Endothelial cell of umbilical vein (primary cell): ENCODE measurements at regions not wholly inside any gene's neighbourhood (a gene's known extent, or its start where the extent isn't known, plus 50 kb on each side); places are given as distances from the start of the nearest gene placed in this dataset.

Experiments
- BruUV-seq: library from RNA; stranded (reverse); fragments of 400-500 nt; replicated peaks from 2 replicates; lab custom pipeline; 2021; lab: Mats Ljungman, UMichigan
- CTCF ChIA-PET: fragments of 300-600, 350-600 bp; sonication (Branson Sonifier 250); formaldehyde crosslinking; loops from one replicate; lab custom pipeline; 2021; ENCODE audit warnings: antibody characterized with exemption, inconsistent platforms; lab: Charles Lee
- POLR2A ChIA-PET: fragments of 300-600, 350-600 bp; sonication (Branson Sonifier 250); formaldehyde crosslinking; loops from one replicate; lab custom pipeline; 2021; ENCODE audit warnings: antibody characterized with exemption, inconsistent platforms; lab: Charles Lee
- DNase-seq: peaks from one replicate; pipeline ENCODE4 v3.0.0-alpha.2; 2011; ENCODE audit warnings: low read depth, low spot score
- FAIRE-seq: peaks from 2 replicates; lab custom pipeline; 2011; peaks lifted over from hg19 to GRCh38; lab: Jason Lieb, UNC
- H2AFZ ChIP-seq: 2 replicates; pipeline ENCODE4 v1.6.0; 2012; ENCODE audit warnings: low read depth, low read length, control low read depth, inconsistent platforms
- H3K27ac ChIP-seq: 2 replicates; pipeline ENCODE4 v1.5.1; 2011; ENCODE audit warnings: low read depth, mild to moderate bottlenecking, control low read depth, low read length, moderate library complexity; ENCODE audit not compliant: insufficient read depth
- H3K27me3 ChIP-seq, 2 experiments: 2 replicates each; pipeline versions ENCODE4 v1.6.0 to v1.6.1; 2011; ENCODE audit warnings: low read length in 2 of 2, mixed read lengths in 1 of 2; ENCODE audit not compliant: control insufficient read depth in 2 of 2, insufficient read depth in 2 of 2
- H3K36me3 ChIP-seq, 2 experiments: 2 replicates in 1 of 2; 3 replicates in 1 of 2; pipeline ENCODE4 v1.5.1; 2011; ENCODE audit warnings: low read length in 2 of 2, mild to moderate bottlenecking in 1 of 2, moderate library complexity in 1 of 2; ENCODE audit not compliant: control insufficient read depth in 2 of 2, insufficient read depth in 2 of 2; ENCODE audit errors: extremely low read depth in 1 of 2
- H3K4me1 ChIP-seq: 3 replicates; pipeline ENCODE4 v1.5.1; 2011; ENCODE audit warnings: mild to moderate bottlenecking, low read length; ENCODE audit not compliant: control insufficient read depth, insufficient read depth; ENCODE audit errors: extremely low read depth
- H3K4me2 ChIP-seq: 2 replicates; pipeline ENCODE4 v1.6.1; 2011; ENCODE audit warnings: low read length, control low read depth, mixed read lengths; ENCODE audit not compliant: insufficient read depth
- H3K4me3 ChIP-seq, 3 experiments: fragments of 200-600 bp in 1 of 3; sonication (generic), shearing (Covaris generic) in 1 of 3; replicated peaks in 1 of 3; 2 replicates each; pipeline ENCODE4 v1.5.1; 2011 to 2016; ENCODE audit warnings: control low read depth in 3 of 3, low read length in 3 of 3, mild to moderate bottlenecking in 2 of 3, inconsistent platforms in 1 of 3, low read depth in 1 of 3, moderate library complexity in 1 of 3; ENCODE audit not compliant: insufficient read depth in 1 of 3
- H3K79me2 ChIP-seq: 2 replicates; pipeline ENCODE4 v1.6.0; 2012; ENCODE audit warnings: low read length, inconsistent platforms; ENCODE audit not compliant: control insufficient read depth, insufficient read depth
- H3K9ac ChIP-seq: replicated peaks from 2 replicates; pipeline ENCODE3; 2011; ENCODE audit warnings: low read length, control low read depth; ENCODE audit not compliant: insufficient read depth; ENCODE audit errors: extremely low read depth
- H3K9me1 ChIP-seq: replicated peaks from 3 replicates; pipeline ENCODE4 v1.6.0; 2011; ENCODE audit warnings: mild to moderate bottlenecking, low read length; ENCODE audit not compliant: control insufficient read depth, insufficient read depth; ENCODE audit errors: extremely low read depth
- H3K9me3 ChIP-seq: replicated peaks from 2 replicates; pipeline ENCODE4 v1.5.1; 2012; ENCODE audit warnings: low read length, inconsistent platforms; ENCODE audit not compliant: control insufficient read depth, insufficient read depth
- H4K20me1 ChIP-seq: replicated peaks from 2 replicates; pipeline ENCODE3; 2011; ENCODE audit warnings: mild to moderate bottlenecking, low read length; ENCODE audit not compliant: control insufficient read depth, insufficient read depth; ENCODE audit errors: extremely low read depth
- CTCF ChIP-seq, 2 donors: IDR thresholded peaks; 1 replicate in 1 of 2; 2 replicates in 1 of 2; pipeline ENCODE4 v1.5.1; 2011; ENCODE audit warnings: low read length in 2 of 2, mild to moderate bottlenecking in 2 of 2, moderate library complexity in 2 of 2, control low read depth in 1 of 2, inconsistent platforms in 1 of 2, low read depth in 1 of 2; ENCODE audit not compliant: insufficient read depth in 1 of 2; ENCODE audit errors: extremely low read depth in 1 of 2
- EZH2 ChIP-seq: IDR thresholded peaks from 2 replicates; pipeline ENCODE4 v1.6.1; 2012; ENCODE audit warnings: borderline replicate concordance, low read depth, mild to moderate bottlenecking, moderate library complexity, low read length, inconsistent platforms; ENCODE audit not compliant: severe bottlenecking
- FOS ChIP-seq: IDR thresholded peaks from 2 replicates; pipeline ENCODE4 v1.6.1; 2011; ENCODE audit warnings: mild to moderate bottlenecking, low read length, moderate library complexity, borderline replicate concordance; ENCODE audit not compliant: insufficient read depth
- GATA2 ChIP-seq: IDR thresholded peaks from 2 replicates; pipeline ENCODE4 v1.7.0; 2011; ENCODE audit warnings: low read depth, mild to moderate bottlenecking, moderate library complexity, mixed read lengths, low read length; ENCODE audit not compliant: insufficient read length, insufficient read depth
- JUN ChIP-seq: IDR thresholded peaks from 2 replicates; pipeline ENCODE4 v1.6.1; 2011; ENCODE audit warnings: borderline replicate concordance, low read depth; ENCODE audit not compliant: insufficient read length, insufficient read depth
- MAX ChIP-seq: IDR thresholded peaks from 2 replicates; pipeline ENCODE4 v1.6.1; 2011; ENCODE audit not compliant: insufficient read depth, insufficient read length
- MYC ChIP-seq: IDR thresholded peaks from one replicate; pipeline ENCODE4 v1.6.1; 2011; ENCODE audit warnings: mild to moderate bottlenecking, low read depth, low read length
- POLR2A ChIP-seq: IDR thresholded peaks from 2 replicates; pipeline ENCODE4 v1.6.1; 2012; ENCODE audit warnings: low read depth, mild to moderate bottlenecking, control low read depth, low read length
- POLR2AphosphoS5 ChIP-seq: IDR thresholded peaks from 2 replicates; pipeline ENCODE4 v1.6.1; 2012; ENCODE audit warnings: low read depth, mild to moderate bottlenecking, control low read depth, low read length, moderate library complexity; ENCODE audit not compliant: insufficient read depth
- dilution Hi-C: fragments of 300-500 bp; cut with MboI; formaldehyde crosslinking; loops from one replicate; pipeline ENCODE4 v1.15.0; 2019; ENCODE audit warnings: low sequenced_read_pairs; ENCODE audit not compliant: extremely low pct_ligation_motif_present
- intact Hi-C: fragments of 100-400 bp; cut with micrococcal nuclease; formaldehyde crosslinking; loops from one replicate; pipeline ENCODE4 v1.10.0; 2022

- CTCF ChIA-PET: interaction anchor here (0.5 kb wide), 1 partner anchor 48 kb away, joined by 3 read pairs; no protein-coding TSS in a partner anchor
- no TSS peak for BruUV-seq
These were observed 133.5 kb downstream of the ZNF621 start for GRCh38 chr3:40658305-40658704.

GRCh38 chr3:40660554-40660953 is 135.8 kb downstream of the ZNF621 start:
- no peaks in the 10 kb centered on the region for H4K20me1 ChIP-seq
- no peak overlapping the region for H3K9ac ChIP-seq
- dilution Hi-C loops: no loop called here
- H3K4me2 ChIP-seq: no peak overlapping the region
- no peaks in the 10 kb centered on the region for H3K79me2 ChIP-seq
- intact Hi-C loops: no loop called here
- no peaks in the 10 kb centered on the region for H3K36me3 ChIP-seq
- H3K4me3 ChIP-seq: no peak overlapping the region
- TF ChIP-seq POLR2AphosphoS5 (no peak), GATA2 (no peak), EZH2 (no peak), JUN (no peak), POLR2A (no peak), MYC (no peak), FOS (no peak), CTCF (IDR thresholded peaks at IDR 0.05; ENCODE audit: extremely low read depth in 1 of 2, insufficient read depth in 1 of 2, low read depth in 1 of 2, low read length in 2 of 2) (no peak), MAX (no peak)
- CTCF ChIA-PET: no interaction called here
- DNase-seq (no peak), FAIRE-seq (no peak)
- H3K27me3 ChIP-seq: peaks cover 0 to 3% of the 10 kb centered on the region in 2 experiments
- H3K9me1 ChIP-seq: no peaks in the 10 kb centered on the region
- POLR2A ChIA-PET: no interaction called here
- no peaks in the 10 kb centered on the region for H3K9me3 ChIP-seq
- no peak overlapping the region for H3K27ac ChIP-seq
- BruUV-seq: no TSS peak
- no peaks in the 10 kb centered on the region for H3K4me1 ChIP-seq
- no peak overlapping the region for H2AFZ ChIP-seq

More at GRCh38 chr3:40658305-40658704, 133.5 kb downstream of the ZNF621 start:
- POLR2A ChIA-PET: no interaction called here
- no peaks in the 10 kb centered on the region for H4K20me1 ChIP-seq
- H3K4me1 ChIP-seq: no peaks in the 10 kb centered on the region
- no peak for FAIRE-seq
- H3K27me3 ChIP-seq: no peaks in the 10 kb centered on the region
- H3K4me3 ChIP-seq: no peak overlapping the region
- H3K79me2 ChIP-seq: no peaks in the 10 kb centered on the region
- H3K9me3 ChIP-seq: no peaks in the 10 kb centered on the region
- no peak overlapping the region for H3K4me2 ChIP-seq
- H3K9me1 ChIP-seq: no peaks in the 10 kb centered on the region
- H3K27ac ChIP-seq: no peak overlapping the region
- TF ChIP-seq MYC (no peak), EZH2 (no peak), FOS (no peak), CTCF (IDR thresholded peaks at IDR 0.05; ENCODE audit: extremely low read depth in 1 of 2, insufficient read depth in 1 of 2, low read depth in 1 of 2, low read length in 2 of 2) (no peak)
- dilution Hi-C loops (no loop called here), intact Hi-C loops (no loop called here)
- no peak overlapping the region for H3K9ac ChIP-seq
- no peak overlapping the region for H2AFZ ChIP-seq
- H3K36me3 ChIP-seq: no peaks in the 10 kb centered on the region
- DNase-seq: no peak
